Transverse colon (tissue), 4 donors: ENCODE measurements at regions not wholly inside any gene's neighbourhood (a gene's known extent, or its start where the extent isn't known, plus 50 kb on each side); places are given as distances from the start of the nearest gene placed in this dataset.

Source experiments
- DNase-seq: peaks from one replicate; pipeline ENCODE4 v3.0.0-alpha.2; 2019
- H3K27ac ChIP-seq, 4 donors: fragments of 200-600 bp; sonication (generic); 2 replicates each; pipeline ENCODE4 v1.5.1; 2016 to 2018; ENCODE audit warnings: inconsistent platforms in 4 of 4
- H3K27me3 ChIP-seq: fragments of 200-600 bp; sonication (generic); 2 replicates; pipeline ENCODE4 v1.5.1; 2017; ENCODE audit warnings: inconsistent platforms
- H3K36me3 ChIP-seq, 4 donors: fragments of 200-600 bp; sonication (generic); 2 replicates each; pipeline ENCODE4 v1.5.1; 2017 to 2019; ENCODE audit warnings: inconsistent platforms in 4 of 4
- H3K4me1 ChIP-seq, 4 donors: fragments of 200-600 bp; sonication (generic); 2 replicates each; pipeline ENCODE4 v1.5.1; 2017 to 2020; ENCODE audit warnings: inconsistent platforms in 4 of 4
- H3K4me3 ChIP-seq, 4 donors: fragments of 200-600 bp; sonication (generic); 1 replicate in 1 of 4; 2 replicates in 3 of 4; pipeline versions ENCODE4 v1.5.1 to v1.6.1; 2017 to 2019; ENCODE audit warnings: inconsistent platforms in 4 of 4
- H3K9me3 ChIP-seq, 2 donors: fragments of 200-600 bp; sonication (generic); 2 replicates each; pipeline ENCODE4 v1.5.1; 2017 to 2019; ENCODE audit warnings: inconsistent platforms in 2 of 2
- EP300 ChIP-seq: sonication (generic); formaldehyde crosslinking; IDR thresholded peaks from one replicate; pipeline ENCODE4 v1.6.1; 2017; ENCODE audit warnings: antibody characterized with exemption, low read depth
- POLR2A ChIP-seq: fragments of 450-650 bp; IDR thresholded peaks from one replicate; pipeline ENCODE4 v1.6.1; 2016; ENCODE audit warnings: antibody characterized with exemption, mild to moderate bottlenecking, moderate library complexity
- POLR2AphosphoS5 ChIP-seq, 3 donors: sonication (generic); formaldehyde crosslinking; IDR thresholded peaks; one replicate each; pipeline ENCODE4 v1.6.1; 2016; ENCODE audit warnings: antibody characterized with exemption in 3 of 3
- WGBS, 2 donors: methylation state at CpG; one replicate each; pipeline ENCODE4 v1.1.5; 2018; ENCODE audit warnings: low coverage in 1 of 2; 5-methylcytosine and 5-hydroxymethylcytosine counted together
- in situ Hi-C, 4 donors: fragments of 200-750 bp; cut with MboI; loops; one replicate each; pipeline versions ENCODE4 v1.15.0 to v1.15.1; 2017; ENCODE audit warnings: low sequenced_read_pairs in 3 of 4, low pct_ligation_motif_present in 1 of 4, low pct_unique_long_range_greater_than_20kb in 1 of 4
- intact Hi-C: fragments of 100-400 bp; cut with DNase I; formaldehyde crosslinking; loops from one replicate; pipeline ENCODE4 v1.15.1; 2023; ENCODE audit warnings: low total_unique reads
- TF ChIP-seq, protein P1 (sequence below), 5 experiments: fragments of 200-600 bp in 3 of 5; fragments of 450-650 bp in 2 of 5; sonication (generic) in 3 of 5; IDR thresholded peaks; 1 replicate in 2 of 5; 2 replicates in 3 of 5; pipeline ENCODE4 v1.5.1; 2016 to 2017; ENCODE audit warnings: antibody characterized with exemption in 5 of 5, inconsistent platforms in 3 of 5, mild to moderate bottlenecking in 2 of 5, moderate library complexity in 1 of 5

DNA sequence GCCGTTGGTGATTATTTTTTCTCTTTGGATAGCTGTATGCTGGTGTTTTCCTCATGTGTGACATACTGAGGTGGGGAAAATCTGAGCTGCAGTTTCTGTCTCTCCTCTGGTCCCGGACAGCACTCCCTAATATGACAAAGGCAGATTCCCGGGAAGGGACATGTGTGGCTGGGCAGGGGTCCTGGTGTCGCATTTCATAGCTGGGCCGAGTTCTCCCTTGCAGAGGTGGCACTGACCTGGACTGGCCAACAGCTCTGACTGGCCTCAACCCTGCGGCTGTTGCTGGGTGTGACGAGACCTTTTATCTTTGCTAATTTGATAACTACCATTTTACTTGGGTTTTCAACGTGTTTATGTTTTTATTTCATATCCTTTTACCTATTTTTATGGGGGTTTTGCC lies 248.6 kb upstream of the TCERG1L start:
- Histone ChIP-seq H3K27me3 (no peaks in the 10 kb centered on the region), H3K4me3 (no peak overlapping the region), H3K27ac (no peak overlapping the region), H3K9me3 (peaks cover 6 to 8% of the 10 kb centered on the region in 2 donors), H3K4me1 (no peaks in the 10 kb centered on the region), H3K36me3 (no peaks in the 10 kb centered on the region)
- 51 to 59% methylated on average over 5 to 8 of the region's 8 CpGs for WGBS, 2 donors
- in situ Hi-C loops (no loop called here), intact Hi-C loops (no loop called here)
- TF ChIP-seq, protein P1, sequence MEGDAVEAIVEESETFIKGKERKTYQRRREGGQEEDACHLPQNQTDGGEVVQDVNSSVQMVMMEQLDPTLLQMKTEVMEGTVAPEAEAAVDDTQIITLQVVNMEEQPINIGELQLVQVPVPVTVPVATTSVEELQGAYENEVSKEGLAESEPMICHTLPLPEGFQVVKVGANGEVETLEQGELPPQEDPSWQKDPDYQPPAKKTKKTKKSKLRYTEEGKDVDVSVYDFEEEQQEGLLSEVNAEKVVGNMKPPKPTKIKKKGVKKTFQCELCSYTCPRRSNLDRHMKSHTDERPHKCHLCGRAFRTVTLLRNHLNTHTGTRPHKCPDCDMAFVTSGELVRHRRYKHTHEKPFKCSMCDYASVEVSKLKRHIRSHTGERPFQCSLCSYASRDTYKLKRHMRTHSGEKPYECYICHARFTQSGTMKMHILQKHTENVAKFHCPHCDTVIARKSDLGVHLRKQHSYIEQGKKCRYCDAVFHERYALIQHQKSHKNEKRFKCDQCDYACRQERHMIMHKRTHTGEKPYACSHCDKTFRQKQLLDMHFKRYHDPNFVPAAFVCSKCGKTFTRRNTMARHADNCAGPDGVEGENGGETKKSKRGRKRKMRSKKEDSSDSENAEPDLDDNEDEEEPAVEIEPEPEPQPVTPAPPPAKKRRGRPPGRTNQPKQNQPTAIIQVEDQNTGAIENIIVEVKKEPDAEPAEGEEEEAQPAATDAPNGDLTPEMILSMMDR (IDR thresholded peaks at IDR 0.05): no peak
- no peak for TF ChIP-seq EP300
- no peak for TF ChIP-seq POLR2A
- no peak for TF ChIP-seq POLR2AphosphoS5 (IDR thresholded peaks at IDR 0.05)
- no peak for DNase-seq

DNA sequence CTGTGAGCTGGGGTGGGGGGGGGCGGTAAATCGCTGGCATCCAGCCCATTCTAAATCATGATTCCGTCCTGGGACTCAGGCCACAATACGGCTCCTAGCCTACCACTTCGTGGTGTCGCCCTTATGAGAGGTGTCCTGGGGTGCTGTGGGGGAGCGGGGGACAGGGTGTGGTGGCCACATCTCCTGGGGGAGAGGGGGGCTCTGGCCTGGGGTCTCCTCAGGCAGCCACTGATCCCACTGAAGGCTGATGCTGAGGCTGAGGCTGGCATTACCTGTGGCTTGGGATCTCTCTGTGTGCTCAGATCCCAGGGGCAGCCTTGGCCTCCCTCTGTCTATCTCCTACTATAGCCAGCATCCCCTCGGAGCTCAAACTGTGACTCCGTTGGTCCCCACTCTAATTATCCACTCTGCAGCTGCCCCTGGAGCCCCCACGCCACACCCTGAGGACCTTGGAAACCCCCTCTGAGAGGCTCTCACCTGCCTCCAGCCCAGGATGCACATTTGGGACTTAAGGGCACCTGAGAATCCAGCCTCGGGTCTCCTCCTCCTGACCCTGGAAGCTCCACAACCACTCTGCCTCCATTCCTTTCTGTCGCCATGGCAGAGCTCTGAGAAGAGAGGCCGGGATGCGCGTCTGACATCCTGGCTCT lies 249.3 kb upstream of the TCERG1L start:
- no peak for DNase-seq
- Histone ChIP-seq H3K27me3 (no peaks in the 10 kb centered on the region), H3K27ac (no peak overlapping the region), H3K4me3 (no peak overlapping the region), H3K4me1 (no peaks in the 10 kb centered on the region), H3K9me3 (peaks cover 6 to 9% of the 10 kb centered on the region in 2 donors), H3K36me3 (no peaks in the 10 kb centered on the region)
- intact Hi-C loops (no loop called here), in situ Hi-C loops (no loop called here)
- no peak for TF ChIP-seq POLR2A
- TF ChIP-seq EP300: no peak
- no peak for TF ChIP-seq POLR2AphosphoS5 (IDR thresholded peaks at IDR 0.05)
- TF ChIP-seq, protein P1 (IDR thresholded peaks at IDR 0.05): no peak
- WGBS, 2 donors: 55 to 72% methylated on average over 3 to 15 of the region's 15 CpGs

DNA sequence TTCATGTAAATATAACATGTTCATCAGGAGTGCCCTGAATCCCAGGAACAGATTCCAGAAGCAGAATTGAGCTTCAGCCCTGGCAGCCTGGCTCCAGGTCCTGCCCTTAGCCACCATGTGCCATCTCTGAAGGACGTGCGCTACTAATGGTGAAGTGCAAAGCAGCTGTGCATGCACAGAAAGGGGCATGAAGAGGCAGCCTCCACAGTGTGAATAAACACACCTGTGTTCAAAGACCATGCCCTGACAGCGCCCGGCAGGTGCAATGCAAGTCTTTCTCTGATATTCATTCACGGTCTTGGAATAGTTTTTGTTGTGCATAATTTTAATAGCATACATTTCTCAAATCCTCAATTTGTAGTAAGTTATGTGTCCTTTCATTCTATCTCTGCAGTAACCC lies 250.4 kb upstream of the TCERG1L start:
- no peaks in the 10 kb centered on the region for H3K36me3 ChIP-seq
- intact Hi-C loops (no loop called here), in situ Hi-C loops (no loop called here)
- 61 to 80% methylated on average over 3 to 5 of the region's 5 CpGs for WGBS, 2 donors
- H3K4me3 ChIP-seq: no peak overlapping the region
- no peak for DNase-seq
- no peaks in the 10 kb centered on the region for H3K27me3 ChIP-seq
- H3K9me3 ChIP-seq: peaks cover 6 to 9% of the 10 kb centered on the region in 2 donors
- no peak for TF ChIP-seq POLR2A
- no peak for TF ChIP-seq POLR2AphosphoS5 (IDR thresholded peaks at IDR 0.05)
- no peak for TF ChIP-seq EP300
- TF ChIP-seq, protein P1 (IDR thresholded peaks at IDR 0.05): no peak
- no peak overlapping the region for H3K27ac ChIP-seq
- H3K4me1 ChIP-seq: no peaks in the 10 kb centered on the region

DNA sequence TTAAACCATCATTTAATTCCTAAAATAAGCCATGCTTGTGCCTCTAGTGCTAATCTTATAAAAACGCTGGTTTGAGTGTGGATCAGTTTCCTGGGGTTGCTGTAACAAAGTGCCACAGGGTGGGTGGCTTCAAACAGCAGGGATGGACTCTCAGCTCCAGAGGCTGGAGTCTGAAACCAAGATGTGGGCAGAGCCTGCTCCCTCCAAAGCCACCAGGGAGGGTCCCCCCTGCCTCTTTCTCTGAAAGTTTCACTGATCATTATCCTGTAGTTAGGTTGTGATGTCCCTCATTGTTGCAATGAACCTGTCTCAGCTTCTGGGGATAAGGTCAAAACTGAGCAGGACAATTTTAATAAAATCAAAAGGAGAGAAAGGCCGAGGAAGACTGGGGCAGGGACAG lies 251.9 kb upstream of the TCERG1L start:
- no peak overlapping the region for H3K27ac ChIP-seq
- TF ChIP-seq POLR2AphosphoS5 (IDR thresholded peaks at IDR 0.05) (no peak), EP300 (no peak), POLR2A (no peak)
- TF ChIP-seq, protein P1 (IDR thresholded peaks at IDR 0.05): no peak
- H3K4me3 ChIP-seq: no peak overlapping the region
- peaks cover 6 to 9% of the 10 kb centered on the region in 2 donors for H3K9me3 ChIP-seq
- H3K4me1 ChIP-seq: no peaks in the 10 kb centered on the region
- intact Hi-C loops (no loop called here), in situ Hi-C loops (no loop called here)
- 79 to 80% methylated on average over 1 to 2 of the region's 2 CpGs for WGBS, 2 donors
- no peak for DNase-seq
- H3K27me3 ChIP-seq: no peaks in the 10 kb centered on the region
- H3K36me3 ChIP-seq: no peaks in the 10 kb centered on the region
